ENCODE measurements at regions not wholly inside any gene's neighbourhood (a gene's known extent, or its start where the extent isn't known, plus 50 kb on each side); places are given as distances from the start of the nearest gene placed in this dataset.

DNA sequence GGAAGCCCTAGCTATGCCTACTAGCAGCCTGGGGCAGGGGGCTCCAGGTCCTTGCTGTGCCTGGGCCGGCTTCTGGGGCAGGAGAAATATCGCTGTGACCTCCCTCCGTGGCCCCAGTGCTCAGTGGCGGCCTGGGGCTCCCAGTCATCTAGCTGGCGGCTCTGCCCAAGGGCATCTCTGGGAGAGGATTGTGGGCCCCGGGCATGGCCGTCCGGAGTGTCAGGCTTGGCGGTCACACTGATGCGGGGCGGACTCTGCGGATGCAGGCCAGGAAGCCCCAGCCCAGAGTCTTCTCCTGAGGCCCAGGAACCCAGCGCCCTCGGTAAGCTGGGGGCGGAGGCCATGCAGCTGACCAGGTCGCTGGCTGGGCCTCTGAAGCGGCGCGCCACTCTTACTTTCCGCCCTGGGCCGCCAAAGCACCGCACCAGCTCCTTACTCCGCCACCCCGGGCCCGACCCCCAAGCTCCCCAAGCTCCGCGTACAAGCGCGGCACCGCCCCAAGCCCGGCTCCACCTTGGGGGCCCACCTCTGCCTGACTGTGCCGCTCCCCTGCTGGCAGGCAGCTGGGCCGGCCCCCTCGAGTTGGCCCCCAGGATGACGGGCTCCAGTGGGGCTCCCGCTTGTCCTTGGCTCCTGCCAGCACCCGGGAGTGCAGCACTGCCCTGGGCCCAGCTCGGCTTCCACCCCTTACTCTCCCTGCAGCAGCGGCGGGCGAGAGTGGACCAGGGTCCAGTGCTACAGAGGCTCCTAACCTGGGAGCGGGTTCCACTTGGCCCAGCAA is 720.0 kb downstream of the PCDH18 start:
- TF ChIP-seq, protein P1, sequence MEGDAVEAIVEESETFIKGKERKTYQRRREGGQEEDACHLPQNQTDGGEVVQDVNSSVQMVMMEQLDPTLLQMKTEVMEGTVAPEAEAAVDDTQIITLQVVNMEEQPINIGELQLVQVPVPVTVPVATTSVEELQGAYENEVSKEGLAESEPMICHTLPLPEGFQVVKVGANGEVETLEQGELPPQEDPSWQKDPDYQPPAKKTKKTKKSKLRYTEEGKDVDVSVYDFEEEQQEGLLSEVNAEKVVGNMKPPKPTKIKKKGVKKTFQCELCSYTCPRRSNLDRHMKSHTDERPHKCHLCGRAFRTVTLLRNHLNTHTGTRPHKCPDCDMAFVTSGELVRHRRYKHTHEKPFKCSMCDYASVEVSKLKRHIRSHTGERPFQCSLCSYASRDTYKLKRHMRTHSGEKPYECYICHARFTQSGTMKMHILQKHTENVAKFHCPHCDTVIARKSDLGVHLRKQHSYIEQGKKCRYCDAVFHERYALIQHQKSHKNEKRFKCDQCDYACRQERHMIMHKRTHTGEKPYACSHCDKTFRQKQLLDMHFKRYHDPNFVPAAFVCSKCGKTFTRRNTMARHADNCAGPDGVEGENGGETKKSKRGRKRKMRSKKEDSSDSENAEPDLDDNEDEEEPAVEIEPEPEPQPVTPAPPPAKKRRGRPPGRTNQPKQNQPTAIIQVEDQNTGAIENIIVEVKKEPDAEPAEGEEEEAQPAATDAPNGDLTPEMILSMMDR (IDR thresholded peaks at IDR 0.05): no peak
- TF ChIP-seq POLR2A (IDR thresholded peaks at IDR 0.05): no peak
- DNase-seq: no peak
- no peak overlapping the region for H3K27ac ChIP-seq
- no peaks in the 10 kb centered on the region for H3K36me3 ChIP-seq
- no peaks in the 10 kb centered on the region for H3K27me3 ChIP-seq
- H3K9me3 ChIP-seq: no peaks in the 10 kb centered on the region
- intact Hi-C loops (cut with DNase I; ENCODE audit: low total_unique reads): no loop called here
- H3K4me1 ChIP-seq: no peaks in the 10 kb centered on the region
- no peak overlapping the region for H3K4me3 ChIP-seq

DNA sequence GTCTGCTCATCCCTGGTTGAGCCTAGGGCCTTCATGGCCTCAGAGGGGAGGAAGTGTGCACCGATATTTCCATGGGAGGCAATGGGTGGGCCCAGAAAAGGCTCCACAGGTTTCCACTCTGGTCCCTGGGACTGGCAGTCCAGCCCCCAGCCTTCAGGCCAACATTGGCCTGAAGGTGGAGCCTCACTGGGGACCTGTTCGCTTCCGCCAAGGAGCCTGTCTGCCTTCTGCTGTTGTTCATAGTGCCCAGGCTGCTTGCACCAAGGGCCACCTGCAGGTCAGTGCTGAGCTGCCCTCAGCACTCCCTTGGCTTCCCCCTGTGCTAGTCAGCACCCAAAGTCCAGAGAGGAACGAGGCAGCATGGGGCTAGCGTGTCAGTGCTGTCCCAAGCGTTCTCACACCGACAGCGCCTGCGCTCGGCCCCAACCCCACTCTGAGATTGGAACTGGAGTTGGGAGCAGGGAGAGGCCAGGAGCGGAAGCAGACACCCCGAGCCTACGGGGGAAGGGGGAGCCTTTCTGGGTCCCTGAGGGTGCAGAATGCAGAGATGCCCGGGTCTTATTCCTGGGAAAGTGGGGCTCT is 720.7 kb downstream of the PCDH18 start:
- no peak for DNase-seq
- Histone ChIP-seq H3K27ac (no peak overlapping the region), H3K27me3 (no peaks in the 10 kb centered on the region), H3K9me3 (no peaks in the 10 kb centered on the region), H3K4me1 (no peaks in the 10 kb centered on the region), H3K4me3 (no peak overlapping the region), H3K36me3 (no peaks in the 10 kb centered on the region)
- TF ChIP-seq POLR2A (IDR thresholded peaks at IDR 0.05): no peak
- TF ChIP-seq, protein P1 (IDR thresholded peaks at IDR 0.05): no peak
- intact Hi-C loops (cut with DNase I; ENCODE audit: low total_unique reads): no loop called here

DNA sequence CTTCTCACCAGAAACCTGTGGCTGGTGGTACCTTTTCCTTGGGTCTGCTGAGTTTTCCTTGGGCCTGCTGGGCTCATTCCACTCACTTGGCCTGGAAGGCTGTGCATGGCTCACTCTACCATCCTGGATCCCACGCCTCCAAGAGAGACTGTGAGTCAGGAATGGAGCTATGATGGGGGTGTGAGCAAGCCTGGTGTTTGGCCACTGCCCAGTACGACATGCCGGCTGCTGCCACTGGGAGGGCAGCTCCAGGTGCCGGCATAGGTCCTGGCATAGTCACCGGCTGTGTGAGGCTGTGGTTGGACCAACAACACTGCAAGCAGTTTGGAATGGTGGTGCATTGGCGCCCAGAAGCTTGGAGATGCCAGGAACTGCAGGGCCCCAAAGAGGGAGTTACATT is 721.7 kb downstream of the PCDH18 start:
- intact Hi-C loops (cut with DNase I; ENCODE audit: low total_unique reads): no loop called here
- TF ChIP-seq, protein P1 (IDR thresholded peaks at IDR 0.05): no peak
- TF ChIP-seq POLR2A (IDR thresholded peaks at IDR 0.05): no peak
- no peaks in the 10 kb centered on the region for H3K4me1 ChIP-seq
- no peak overlapping the region for H3K4me3 ChIP-seq
- no peaks in the 10 kb centered on the region for H3K9me3 ChIP-seq
- H3K27ac ChIP-seq: no peak overlapping the region
- no peaks in the 10 kb centered on the region for H3K27me3 ChIP-seq
- H3K36me3 ChIP-seq: no peaks in the 10 kb centered on the region
- DNase-seq: no peak

DNA sequence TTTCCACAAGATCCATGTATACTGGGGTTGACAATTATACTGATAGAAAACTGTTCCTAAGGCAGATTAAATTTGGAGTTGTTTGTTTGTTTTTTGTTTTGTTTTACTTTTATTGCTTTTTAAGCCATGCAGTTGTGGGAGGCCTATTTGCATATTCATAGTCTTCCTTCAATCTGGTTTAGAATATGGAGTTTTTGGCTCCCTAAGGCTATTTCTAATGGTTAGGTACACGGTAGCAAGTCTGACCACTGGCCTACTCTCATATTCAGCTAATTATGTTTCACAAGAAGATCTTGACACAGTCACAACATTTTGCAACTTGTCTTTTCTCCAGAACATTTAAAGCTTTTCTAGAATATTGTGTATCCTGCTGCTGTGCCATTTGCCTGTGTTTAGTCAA is 725.5 kb downstream of the PCDH18 start:
- no peak overlapping the region for H3K27ac ChIP-seq
- intact Hi-C loops (cut with DNase I; ENCODE audit: low total_unique reads): no loop called here
- no peak for DNase-seq
- no peak overlapping the region for H3K4me3 ChIP-seq
- no peak for TF ChIP-seq POLR2A (IDR thresholded peaks at IDR 0.05)
- TF ChIP-seq, protein P1 (IDR thresholded peaks at IDR 0.05): no peak
- H3K9me3 ChIP-seq: no peaks in the 10 kb centered on the region
- no peaks in the 10 kb centered on the region for H3K27me3 ChIP-seq
- H3K36me3 ChIP-seq: no peaks in the 10 kb centered on the region
- H3K4me1 ChIP-seq: no peaks in the 10 kb centered on the region

DNA sequence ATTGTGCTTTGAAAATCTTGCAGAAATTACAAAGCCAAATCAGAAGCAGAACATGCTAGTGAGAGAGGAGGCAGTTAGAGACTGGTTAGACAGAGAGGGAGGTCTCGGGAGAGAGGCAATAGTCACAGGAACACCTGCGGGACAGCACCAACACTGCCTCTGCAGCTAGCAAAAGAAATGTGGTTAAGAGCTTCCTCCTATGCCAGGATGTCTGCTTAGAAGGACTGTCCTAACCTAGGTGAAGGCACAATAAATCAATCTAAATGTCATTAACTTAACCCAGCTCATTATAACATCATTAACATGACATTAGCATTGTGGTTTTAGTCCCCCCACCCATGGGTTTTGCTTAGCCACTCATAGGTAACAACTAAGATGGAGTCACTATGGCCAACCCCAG is 726.7 kb downstream of the PCDH18 start:
- H3K27me3 ChIP-seq: no peaks in the 10 kb centered on the region
- no peak overlapping the region for H3K4me3 ChIP-seq
- no peak for DNase-seq
- no peak overlapping the region for H3K27ac ChIP-seq
- H3K9me3 ChIP-seq: no peaks in the 10 kb centered on the region
- no peaks in the 10 kb centered on the region for H3K36me3 ChIP-seq
- no peak for TF ChIP-seq POLR2A (IDR thresholded peaks at IDR 0.05)
- TF ChIP-seq, protein P1 (IDR thresholded peaks at IDR 0.05): no peak
- intact Hi-C loops (cut with DNase I; ENCODE audit: low total_unique reads): no loop called here
- H3K4me1 ChIP-seq: no peaks in the 10 kb centered on the region
